KBM-7 (cell line): ENCODE measurements at regions not wholly inside any gene's neighbourhood (a gene's known extent, or its start where the extent isn't known, plus 50 kb on each side); places are given as distances from the start of the nearest gene placed in this dataset.
"Not testable (repeated sequence)": the region's sequence is repeated elsewhere in the genome, so short reads cannot be mapped to it uniquely, and the experiment has no call there.

ENCODE experiments used
- DNase-seq: peaks from one replicate; pipeline ENCODE4 v3.0.0-alpha.2; 2015
- in situ Hi-C: fragments of 300-500 bp; cut with MboI; formaldehyde crosslinking; loops from 2 replicates; pipeline ENCODE4 v1.14.3; 2020; ENCODE audit warnings: low sequenced_read_pairs, low pct_unique_long_range_greater_than_20kb, mixed read lengths

GRCh38 chr15:56813995-56814394 is 80.7 kb upstream of the ZNF280D start:
- in situ Hi-C loops = no loop called here
- no peak for DNase-seq

DNA sequence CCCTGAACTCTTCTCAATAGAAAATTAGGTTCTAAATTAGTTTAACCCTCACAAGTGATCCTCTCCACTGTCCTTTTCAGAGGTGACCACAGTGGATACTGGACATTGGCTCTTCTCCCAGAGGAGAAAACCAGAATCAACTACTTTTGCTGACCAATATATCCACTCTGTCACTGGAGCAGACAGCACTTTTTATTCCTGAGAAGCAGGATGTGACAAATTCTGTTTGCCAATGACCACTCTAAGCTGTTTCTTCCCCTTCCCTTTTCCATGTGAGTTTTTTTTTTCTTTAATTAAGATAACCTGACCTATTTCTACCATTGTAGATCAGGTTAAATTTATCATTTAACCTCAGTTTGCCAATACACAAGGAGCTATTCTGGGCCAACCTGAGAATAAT is 79.7 kb upstream of the ZNF280D start:
- DNase-seq = no peak
- in situ Hi-C loops = no loop called here

DNA sequence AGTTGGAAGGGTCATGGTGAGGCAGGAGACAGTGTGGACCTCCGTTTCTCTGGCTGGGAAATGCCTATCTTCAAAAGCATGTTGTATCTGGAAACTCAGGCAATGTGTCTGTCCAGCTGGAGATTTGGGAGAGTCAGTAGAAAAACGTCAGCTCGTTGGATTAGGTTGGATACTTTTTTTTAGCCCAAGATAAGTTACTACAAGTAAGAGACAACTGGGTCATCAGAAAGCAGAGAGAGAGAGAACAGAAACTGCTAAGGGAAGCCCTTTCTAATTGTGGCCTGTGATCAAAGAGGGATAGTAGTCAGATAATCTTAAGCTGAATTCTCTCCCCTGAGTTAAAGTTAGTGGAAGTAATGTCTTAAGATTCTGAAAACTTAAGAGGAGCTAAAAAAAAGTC is 78.9 kb upstream of the ZNF280D start:
- in situ Hi-C loops = no loop called here

GRCh38 chr15:56811586-56811985 is 78.3 kb upstream of the ZNF280D start:
- in situ Hi-C loops = no loop called here

More for the DNA sequence above, 78.9 kb upstream of the ZNF280D start:
- DNase-seq = no peak

DNA sequence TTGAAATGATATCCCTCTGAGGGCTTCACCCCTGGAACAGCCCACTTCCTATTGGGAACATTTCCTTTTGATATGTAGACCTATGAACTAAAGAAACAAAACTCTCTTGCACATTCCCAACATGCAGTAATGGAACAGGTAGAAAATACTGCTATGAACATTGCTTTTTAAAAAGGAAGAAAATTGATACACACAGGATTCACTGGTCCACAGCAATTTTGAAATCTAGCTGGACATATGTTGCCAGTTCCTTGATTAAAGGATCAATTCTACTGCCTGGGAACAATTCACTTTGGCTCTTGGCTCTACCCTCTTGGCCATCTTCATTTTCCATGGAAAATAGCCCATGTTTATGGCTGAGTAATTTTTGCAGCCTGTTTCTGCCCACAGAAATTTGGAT is 74.9 kb upstream of the ZNF280D start:
- no peak for DNase-seq
- in situ Hi-C loops = no loop called here

More at GRCh38 chr15:56811586-56811985, 78.3 kb upstream of the ZNF280D start:
- no peak for DNase-seq

DNA sequence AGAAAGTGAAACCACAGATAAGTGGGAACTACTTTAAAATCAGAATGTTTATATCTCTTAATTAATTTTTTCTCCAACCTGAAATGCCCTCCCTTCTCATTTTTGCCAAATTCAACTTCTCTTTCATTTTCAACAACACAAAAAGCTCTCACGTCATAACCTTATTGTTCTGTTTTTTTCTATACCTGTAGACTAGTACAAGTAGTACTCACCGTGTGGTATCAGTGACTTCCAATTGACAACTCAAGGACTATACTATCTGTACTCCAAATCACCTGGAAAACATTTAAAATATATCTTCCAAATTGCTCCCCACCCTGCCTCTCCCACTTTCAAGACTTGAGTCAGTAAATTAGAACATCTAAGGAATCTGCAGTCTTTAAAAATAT is 72.8 kb upstream of the ZNF280D start:
- in situ Hi-C loops = no loop called here
- no peak for DNase-seq

DNA sequence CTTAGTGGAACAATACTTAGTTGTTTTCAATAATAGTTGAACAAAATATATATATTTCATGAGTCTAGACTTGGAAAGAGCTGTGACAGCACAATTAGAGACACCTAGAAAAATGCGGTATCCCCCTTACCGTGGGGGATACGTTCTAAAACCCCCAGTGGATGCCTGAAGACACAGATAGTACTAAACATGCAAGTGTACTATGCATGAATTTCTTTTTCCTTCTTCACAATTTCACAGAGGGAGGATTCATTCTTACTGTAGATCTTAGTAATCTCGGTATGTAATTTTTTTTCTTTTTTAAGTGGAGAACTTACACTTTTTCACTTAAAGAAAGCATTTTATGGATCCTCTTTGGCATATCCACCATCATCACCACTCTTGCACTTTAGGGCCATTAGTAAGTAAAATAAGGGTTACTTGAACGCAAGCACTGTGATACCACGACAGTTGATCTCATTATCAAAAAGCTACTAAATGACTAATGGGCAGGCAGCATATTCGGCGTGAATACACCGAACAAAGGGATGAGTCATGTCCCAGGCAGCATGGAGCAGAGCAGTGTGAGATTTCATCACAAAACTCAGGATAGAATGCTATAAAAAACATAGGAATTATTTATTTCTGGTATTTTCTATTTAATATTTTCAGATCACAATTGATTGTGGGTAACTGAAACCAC is 72.3 kb upstream of the ZNF280D start:
- in situ Hi-C loops = no loop called here
- DNase-seq = no peak

DNA sequence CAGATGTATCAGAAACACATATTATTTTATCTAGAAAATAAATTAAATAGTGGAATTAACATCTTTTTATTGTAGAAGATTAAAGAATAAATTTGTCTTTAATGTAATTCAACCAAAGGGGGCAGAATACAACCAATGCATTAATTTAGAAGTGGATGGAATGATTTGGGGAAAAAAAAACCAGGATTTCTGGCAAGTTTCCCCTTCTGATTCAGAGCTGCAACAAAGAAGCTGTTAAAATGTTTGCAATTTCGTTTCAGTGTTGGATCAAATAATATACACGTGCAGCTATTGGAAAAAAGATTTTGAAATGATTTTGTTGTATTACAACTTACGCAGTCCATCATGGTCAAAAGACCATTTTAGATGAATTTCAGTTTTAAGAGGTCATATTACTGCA is 71.6 kb upstream of the ZNF280D start:
- DNase-seq = no peak
- in situ Hi-C loops = no loop called here

DNA sequence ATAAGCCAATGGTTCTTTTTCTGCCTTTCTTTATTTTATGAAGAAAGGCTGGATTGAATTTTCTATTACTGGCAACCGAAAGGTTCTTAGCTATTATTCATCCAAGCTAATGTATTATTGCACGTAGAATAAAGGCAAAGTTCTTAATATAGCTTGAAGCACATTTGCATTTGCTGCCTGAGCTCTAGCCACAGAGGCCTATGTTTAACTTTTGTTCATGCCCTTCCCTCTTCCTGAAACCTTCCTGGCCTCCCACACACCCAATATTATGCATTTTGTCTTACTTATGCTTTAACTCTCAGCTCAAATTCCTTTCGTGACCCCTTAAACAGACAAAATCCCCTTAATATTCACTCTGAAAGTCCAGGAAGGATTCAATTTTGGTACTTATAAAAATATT is 71.0 kb upstream of the ZNF280D start:
- in situ Hi-C loops = no loop called here
- no peak for DNase-seq

DNA sequence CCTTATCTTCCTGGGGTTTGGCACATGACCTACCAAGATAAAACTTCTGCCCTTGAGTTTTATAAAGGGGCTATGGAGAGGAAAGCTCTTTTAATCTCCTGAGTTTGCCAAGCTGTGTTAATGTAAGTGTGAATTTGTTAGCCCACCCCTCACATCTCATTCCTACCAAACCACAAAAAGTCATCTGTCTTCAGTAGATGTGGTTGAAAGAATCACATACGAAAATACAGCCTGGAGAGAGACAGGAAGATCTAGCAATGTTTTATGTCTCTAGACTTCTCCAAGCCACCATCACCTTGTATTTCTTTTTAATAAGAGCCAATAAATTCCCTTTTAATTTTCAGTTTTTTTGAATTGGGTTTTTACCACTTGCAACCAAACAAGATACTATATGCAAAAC is 68.9 kb upstream of the ZNF280D start:
- in situ Hi-C loops = no loop called here
- DNase-seq = no peak

- DNase-seq = no peak
- in situ Hi-C loops = no loop called here
Measured at GRCh38 chr15:56798639-56799038, 65.3 kb upstream of the ZNF280D start.

GRCh38 chr15:56797720-56798275 is 64.5 kb upstream of the ZNF280D start:
- in situ Hi-C loops = no loop called here
- DNase-seq = no peak

DNA sequence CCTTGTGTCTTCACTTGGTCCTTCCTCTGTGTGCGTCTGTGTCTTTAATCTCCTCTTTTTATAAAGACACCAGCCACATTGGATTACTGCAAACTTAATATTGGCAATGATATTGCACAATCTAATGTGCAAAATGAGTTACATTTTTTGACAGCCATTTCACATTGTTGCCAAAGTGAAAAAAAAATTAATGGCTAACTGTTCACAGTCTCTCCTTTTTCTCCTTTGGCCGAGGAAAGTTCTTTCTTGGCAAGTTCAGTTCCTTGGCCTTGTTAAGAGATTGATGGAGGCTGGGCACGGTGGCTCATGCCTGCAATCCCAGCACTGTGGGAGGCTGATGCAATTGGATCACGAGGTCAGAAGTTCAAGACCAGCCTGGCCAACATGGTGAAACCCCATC is 62.2 kb upstream of the ZNF280D start:
- in situ Hi-C loops = no loop called here
- no peak for DNase-seq

GRCh38 chr15:56794553-56795329 is 61.4 kb upstream of the ZNF280D start:
- no peak for DNase-seq
- in situ Hi-C loops = no loop called here

DNA sequence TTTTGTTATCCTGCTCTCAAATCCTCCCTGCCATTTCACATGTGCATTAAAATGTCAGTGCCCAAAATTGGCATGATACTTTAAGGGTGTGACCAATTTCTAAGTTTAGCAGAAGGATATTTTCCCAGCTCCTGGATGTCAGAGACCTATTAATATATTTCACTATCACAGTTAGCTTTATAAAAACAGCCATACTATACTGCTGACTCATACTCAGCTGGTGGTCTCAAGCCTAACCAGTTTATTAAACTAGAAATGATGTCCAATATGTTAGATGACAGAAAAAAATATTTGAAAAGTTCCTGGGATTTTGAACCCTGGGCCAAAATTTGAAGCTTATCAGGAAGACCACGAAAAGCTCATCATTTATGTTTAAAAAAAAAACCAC is 60.9 kb upstream of the ZNF280D start:
- in situ Hi-C loops = no loop called here
- no peak for DNase-seq

- in situ Hi-C loops = no loop called here
- DNase-seq = no peak
Measured at GRCh38 chr15:56792211-56792610, 58.9 kb upstream of the ZNF280D start.

DNA sequence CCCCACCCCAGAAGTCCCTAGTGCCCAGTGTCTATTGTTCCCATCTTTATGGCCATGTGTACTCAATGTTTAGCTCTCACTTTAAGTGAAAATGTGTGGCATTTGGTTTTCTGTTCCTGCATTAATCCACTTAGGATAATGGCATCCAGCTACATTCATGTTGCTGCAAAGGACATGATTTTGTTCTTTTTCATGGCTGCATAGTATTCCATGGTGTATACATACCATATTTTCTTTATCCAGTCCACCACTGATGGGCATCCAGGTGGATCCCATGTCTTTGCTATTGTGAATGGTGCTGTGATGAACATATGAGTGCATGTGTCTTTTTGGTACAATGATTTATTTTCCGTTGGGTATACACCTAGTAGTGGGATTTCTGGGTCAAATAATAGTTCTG is 58.2 kb upstream of the ZNF280D start:
- in situ Hi-C loops, DNase-seq: not testable (repeated sequence)

- in situ Hi-C loops = no loop called here
Measured at GRCh38 chr15:56788359-56788758, 55.0 kb upstream of the ZNF280D start.

DNA sequence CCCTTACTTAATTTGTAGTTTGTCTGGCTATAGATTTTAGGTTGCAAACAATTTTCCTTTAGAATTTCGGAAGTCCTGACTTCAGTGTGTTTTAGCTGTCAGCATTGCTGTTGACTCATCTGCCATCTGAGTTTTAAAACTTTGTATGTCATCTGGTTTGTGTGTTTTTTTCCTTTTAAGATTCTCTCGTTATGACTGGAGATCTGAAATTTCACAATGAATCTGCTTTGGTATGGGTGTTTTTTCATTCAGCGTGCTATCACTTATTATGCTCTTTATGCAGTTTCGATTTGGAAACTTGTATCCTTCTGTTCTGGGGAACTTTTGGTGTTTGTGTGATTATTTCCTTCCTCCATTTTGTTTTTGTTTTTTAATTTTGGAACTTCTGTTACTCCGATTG is 53.7 kb upstream of the ZNF280D start:
- in situ Hi-C loops = no loop called here
- no peak for DNase-seq

More at GRCh38 chr15:56788359-56788758, 55.0 kb upstream of the ZNF280D start:
- DNase-seq = no peak

DNA sequence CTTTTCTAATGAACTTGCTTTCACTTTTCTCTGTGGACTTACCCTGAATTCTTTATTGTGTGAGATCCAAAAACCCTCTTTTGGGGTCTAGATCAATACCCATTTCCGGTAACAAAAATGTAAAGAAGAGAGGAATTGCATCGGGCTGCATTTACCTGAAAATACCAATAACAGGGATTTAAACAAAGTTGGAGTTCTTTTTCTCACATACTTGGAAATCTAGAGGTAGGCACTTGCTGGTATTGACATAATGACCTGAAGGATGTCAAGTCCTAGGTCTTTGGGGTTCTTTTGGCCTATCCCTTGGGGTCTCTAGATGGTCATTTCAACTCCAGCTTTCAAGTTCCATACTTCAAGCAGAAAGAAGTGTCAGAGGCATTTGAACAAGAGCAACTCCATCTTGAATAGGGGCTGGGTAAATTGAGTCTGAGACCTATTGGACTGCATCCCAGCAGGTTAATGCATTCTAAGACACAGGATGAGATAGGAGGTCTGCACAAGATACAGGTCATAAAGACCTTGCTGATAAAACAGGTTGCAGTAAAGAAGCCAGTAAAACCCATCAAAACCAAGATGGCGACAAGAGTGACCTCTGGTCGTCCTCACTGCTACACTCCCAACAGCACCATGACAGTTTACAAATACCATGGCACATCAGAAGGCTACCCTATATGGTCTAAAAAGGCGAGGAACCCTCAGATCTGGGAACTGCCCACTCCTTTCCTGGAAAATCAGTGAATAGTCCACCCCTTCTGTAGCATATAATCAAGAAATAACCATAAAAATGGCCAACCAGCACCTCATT is 50.8 kb upstream of the ZNF280D start:
- in situ Hi-C loops = no loop called here
- no peak for DNase-seq
